ENCODE measurements at regions not wholly inside any gene's neighbourhood (a gene's known extent, or its start where the extent isn't known, plus 50 kb on each side); places are given as distances from the start of the nearest gene placed in this dataset.
"Not testable (repeated sequence)": the region's sequence is repeated elsewhere in the genome, so short reads cannot be mapped to it uniquely, and the experiment has no call there.

- H3K4me2 ChIP-seq (ENCODE audit: low read depth, low read length): no peak overlapping the region
Observed at GRCh38 chr2:7868836-7869235, 813.0 kb upstream of the ID2 start.

GRCh38 chr2:7876445-7876844 is 805.4 kb upstream of the ID2 start:
- H3K79me2 ChIP-seq (ENCODE audit: low read length); H3K36me3 ChIP-seq (replicated peaks; ENCODE audit: insufficient read depth, low read length); H3K4me2 ChIP-seq (ENCODE audit: low read depth, low read length); H3K9me2 ChIP-seq (replicated peaks; ENCODE audit: insufficient read depth, low read length); H3F3A ChIP-seq (ENCODE audit: insufficient read depth, low read length); H3K9ac ChIP-seq (ENCODE audit: low read length); H3K27ac ChIP-seq (ENCODE audit: low read length); H3K27me3 ChIP-seq (replicated peaks; ENCODE audit: insufficient read depth, low read length); H4K20me1 ChIP-seq (ENCODE audit: insufficient read depth, low read length); H3K4me1 ChIP-seq (ENCODE audit: low read length); H3K4me3 ChIP-seq (ENCODE audit: low read length); H3K9me3 ChIP-seq (replicated peaks; ENCODE audit: insufficient read depth, low read length); H2AFZ ChIP-seq (ENCODE audit: low read length); DNase-seq: not testable (repeated sequence)

More at GRCh38 chr2:7868836-7869235, 813.0 kb upstream of the ID2 start:
- Histone ChIP-seq H3K79me2 (ENCODE audit: low read length) (no peaks in the 10 kb centered on the region), H3F3A (ENCODE audit: insufficient read depth, low read length) (no peaks in the 10 kb centered on the region), H3K36me3 (replicated peaks; ENCODE audit: insufficient read depth, low read length) (no peaks in the 10 kb centered on the region), H3K27me3 (replicated peaks; ENCODE audit: insufficient read depth, low read length) (no peaks in the 10 kb centered on the region), H3K27ac (ENCODE audit: low read length) (no peak overlapping the region), H4K20me1 (ENCODE audit: insufficient read depth, low read length) (no peaks in the 10 kb centered on the region), H3K4me3 (ENCODE audit: low read length) (no peak overlapping the region), H3K9me2 (replicated peaks; ENCODE audit: insufficient read depth, low read length) (no peaks in the 10 kb centered on the region), H3K9ac (ENCODE audit: low read length) (no peak overlapping the region), H2AFZ (ENCODE audit: low read length) (no peak overlapping the region), H3K4me1 (ENCODE audit: low read length) (no peaks in the 10 kb centered on the region), H3K9me3 (replicated peaks; ENCODE audit: insufficient read depth, low read length) (no peaks in the 10 kb centered on the region)
- TF ChIP-seq EZH2 (optimal IDR thresholded peaks at IDR 0.05; ENCODE audit: low read depth, low read length): no peak
- no peak for TF ChIP-seq EZH2phosphoT487 (IDR thresholded peaks at IDR 0.05; ENCODE audit: low read length)
- TF ChIP-seq CTCF (IDR thresholded peaks at IDR 0.05; ENCODE audit: low read length): no peak
- DNase-seq: no peak

GRCh38 chr2:7878266-7878665 is 803.6 kb upstream of the ID2 start:
- not testable (repeated sequence) for H3K9me3 ChIP-seq (replicated peaks; ENCODE audit: insufficient read depth, low read length); H3K4me2 ChIP-seq (ENCODE audit: low read depth, low read length); DNase-seq; H3K27me3 ChIP-seq (replicated peaks; ENCODE audit: insufficient read depth, low read length); H3K4me1 ChIP-seq (ENCODE audit: low read length); H3K4me3 ChIP-seq (ENCODE audit: low read length); H4K20me1 ChIP-seq (ENCODE audit: insufficient read depth, low read length); H3K27ac ChIP-seq (ENCODE audit: low read length); H3K36me3 ChIP-seq (replicated peaks; ENCODE audit: insufficient read depth, low read length); H2AFZ ChIP-seq (ENCODE audit: low read length); H3K9ac ChIP-seq (ENCODE audit: low read length); H3F3A ChIP-seq (ENCODE audit: insufficient read depth, low read length); H3K9me2 ChIP-seq (replicated peaks; ENCODE audit: insufficient read depth, low read length); H3K79me2 ChIP-seq (ENCODE audit: low read length)

- Histone ChIP-seq H3K4me2 (ENCODE audit: low read depth, low read length) (no peak overlapping the region), H3K79me2 (ENCODE audit: low read length) (no peaks in the 10 kb centered on the region), H2AFZ (ENCODE audit: low read length) (no peak overlapping the region), H3K9ac (ENCODE audit: low read length) (no peak overlapping the region), H3K9me2 (replicated peaks; ENCODE audit: insufficient read depth, low read length) (no peaks in the 10 kb centered on the region), H3K9me3 (replicated peaks; ENCODE audit: insufficient read depth, low read length) (no peaks in the 10 kb centered on the region), H3K27ac (ENCODE audit: low read length) (no peak overlapping the region), H3K27me3 (replicated peaks; ENCODE audit: insufficient read depth, low read length) (no peaks in the 10 kb centered on the region), H4K20me1 (ENCODE audit: insufficient read depth, low read length) (no peaks in the 10 kb centered on the region), H3K4me1 (ENCODE audit: low read length) (no peaks in the 10 kb centered on the region), H3K4me3 (ENCODE audit: low read length) (no peak overlapping the region), H3F3A (ENCODE audit: insufficient read depth, low read length) (no peaks in the 10 kb centered on the region), H3K36me3 (replicated peaks; ENCODE audit: insufficient read depth, low read length) (no peaks in the 10 kb centered on the region)
- TF ChIP-seq EZH2phosphoT487 (IDR thresholded peaks at IDR 0.05; ENCODE audit: low read length) (no peak), CTCF (IDR thresholded peaks at IDR 0.05; ENCODE audit: low read length) (no peak), EZH2 (optimal IDR thresholded peaks at IDR 0.05; ENCODE audit: low read depth, low read length) (no peak)
- DNase-seq: no peak
Observed at GRCh38 chr2:7878786-7879482, 802.9 kb upstream of the ID2 start.
